DOHH2 (cell line): ENCODE measurements at regions not wholly inside any gene's neighbourhood (a gene's known extent, or its start where the extent isn't known, plus 50 kb on each side); places are given as distances from the start of the nearest gene placed in this dataset.

Source experiments
- H3F3A ChIP-seq: fragments of 200-600 bp; sonication (generic), shearing (Covaris generic); 2 replicates; pipeline ENCODE4 v1.6.0; 2016; ENCODE audit warnings: antibody characterized with exemption, mild to moderate bottlenecking; ENCODE audit not compliant: control insufficient read depth, insufficient read depth
- H3K27ac ChIP-seq: fragments of 200-600 bp; sonication (generic); 2 replicates; pipeline ENCODE4 v1.5.1; 2014; ENCODE audit warnings: low read depth, mild to moderate bottlenecking, low read length, moderate library complexity
- H3K27me3 ChIP-seq: fragments of 200-600 bp; sonication (generic); 2 replicates; pipeline ENCODE4 v1.6.1; 2014; ENCODE audit warnings: mild to moderate bottlenecking, low read length, mixed read lengths; ENCODE audit not compliant: control insufficient read depth
- H3K36me3 ChIP-seq: fragments of 200-600 bp; sonication (generic); 2 replicates; pipeline ENCODE4 v1.6.1; 2014; ENCODE audit warnings: mild to moderate bottlenecking, low read length, moderate library complexity, mixed read lengths; ENCODE audit not compliant: control insufficient read depth
- H3K4me1 ChIP-seq: fragments of 200-600 bp; sonication (generic); 2 replicates; pipeline ENCODE4 v1.6.1; 2014; ENCODE audit warnings: mild to moderate bottlenecking, low read length, mixed read lengths; ENCODE audit not compliant: control insufficient read depth
- H3K4me2 ChIP-seq: fragments of 200-600 bp; sonication (generic); 2 replicates; pipeline ENCODE4 v1.6.0; 2014; ENCODE audit warnings: mild to moderate bottlenecking, low read length, moderate library complexity
- H3K4me3 ChIP-seq: fragments of 200-600 bp; sonication (generic); 2 replicates; pipeline ENCODE4 v1.5.1; 2014; ENCODE audit warnings: mild to moderate bottlenecking, low read length, mixed read lengths
- H3K79me2 ChIP-seq: fragments of 200-600 bp; sonication (generic); 2 replicates; pipeline ENCODE4 v1.6.1; 2014; ENCODE audit warnings: mild to moderate bottlenecking, low read length, mixed read lengths; ENCODE audit not compliant: control insufficient read depth
- H3K9me2 ChIP-seq: fragments of 200-600 bp; sonication (generic); replicated peaks from 2 replicates; pipeline ENCODE4 v1.6.1; 2014; ENCODE audit warnings: mild to moderate bottlenecking, low read length, mixed read lengths; ENCODE audit not compliant: control insufficient read depth
- H3K9me3 ChIP-seq: fragments of 200-600 bp; sonication (generic); 2 replicates; pipeline ENCODE4 v1.6.1; 2014; ENCODE audit warnings: antibody characterized with exemption, low read length, mixed read lengths; ENCODE audit not compliant: control insufficient read depth, insufficient read depth
- H4K20me1 ChIP-seq: fragments of 200-600 bp; sonication (generic); 2 replicates; pipeline ENCODE4 v1.6.0; 2014; ENCODE audit warnings: low read depth, mild to moderate bottlenecking, antibody characterized with exemption, low read length, moderate library complexity; ENCODE audit not compliant: control insufficient read depth, insufficient read depth
- EZH2phosphoT487 ChIP-seq: fragments of 200-600 bp; sonication (generic); IDR thresholded peaks from 2 replicates; pipeline ENCODE4 v1.6.1; 2017; ENCODE audit warnings: borderline replicate concordance, mild to moderate bottlenecking, antibody characterized with exemption, low read length, moderate library complexity, mixed read lengths
- TF ChIP-seq, protein P1 (sequence below): fragments of 200-600 bp; sonication (generic); IDR thresholded peaks from one replicate; pipeline ENCODE4 v1.5.1; 2014; ENCODE audit warnings: antibody characterized with exemption, mild to moderate bottlenecking, low read depth, low read length; ENCODE audit not compliant: poor library complexity, severe bottlenecking

DNA sequence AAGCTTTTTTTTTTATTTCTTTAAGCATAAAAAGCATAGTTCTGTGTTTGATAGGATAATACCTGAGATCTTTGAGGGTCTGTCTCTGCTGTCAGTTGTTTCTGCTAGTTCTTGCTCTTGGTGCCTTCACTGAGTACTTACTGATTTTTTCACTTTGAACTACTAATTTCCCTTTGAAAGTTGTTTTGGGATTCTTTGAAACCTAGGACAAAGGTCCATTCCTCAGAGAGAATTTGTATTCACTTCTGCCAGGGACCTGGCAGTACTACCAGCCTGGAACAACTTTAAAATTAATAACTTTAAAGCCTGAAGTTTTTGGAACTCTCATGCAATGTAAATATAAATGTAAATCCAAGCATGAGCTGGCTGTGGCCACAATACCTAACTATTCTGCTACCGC is 190.1 kb downstream of the TM2D1 start:
- TF ChIP-seq, protein P1, sequence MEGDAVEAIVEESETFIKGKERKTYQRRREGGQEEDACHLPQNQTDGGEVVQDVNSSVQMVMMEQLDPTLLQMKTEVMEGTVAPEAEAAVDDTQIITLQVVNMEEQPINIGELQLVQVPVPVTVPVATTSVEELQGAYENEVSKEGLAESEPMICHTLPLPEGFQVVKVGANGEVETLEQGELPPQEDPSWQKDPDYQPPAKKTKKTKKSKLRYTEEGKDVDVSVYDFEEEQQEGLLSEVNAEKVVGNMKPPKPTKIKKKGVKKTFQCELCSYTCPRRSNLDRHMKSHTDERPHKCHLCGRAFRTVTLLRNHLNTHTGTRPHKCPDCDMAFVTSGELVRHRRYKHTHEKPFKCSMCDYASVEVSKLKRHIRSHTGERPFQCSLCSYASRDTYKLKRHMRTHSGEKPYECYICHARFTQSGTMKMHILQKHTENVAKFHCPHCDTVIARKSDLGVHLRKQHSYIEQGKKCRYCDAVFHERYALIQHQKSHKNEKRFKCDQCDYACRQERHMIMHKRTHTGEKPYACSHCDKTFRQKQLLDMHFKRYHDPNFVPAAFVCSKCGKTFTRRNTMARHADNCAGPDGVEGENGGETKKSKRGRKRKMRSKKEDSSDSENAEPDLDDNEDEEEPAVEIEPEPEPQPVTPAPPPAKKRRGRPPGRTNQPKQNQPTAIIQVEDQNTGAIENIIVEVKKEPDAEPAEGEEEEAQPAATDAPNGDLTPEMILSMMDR: no peak
- Histone ChIP-seq H3K27ac (no peak overlapping the region), H3K4me3 (no peak overlapping the region), H3K4me2 (no peak overlapping the region), H3K9me3 (no peaks in the 10 kb centered on the region), H4K20me1 (no peaks in the 10 kb centered on the region), H3K36me3 (no peaks in the 10 kb centered on the region), H3K27me3 (no peaks in the 10 kb centered on the region), H3K9me2 (no peaks in the 10 kb centered on the region), H3K4me1 (no peaks in the 10 kb centered on the region), H3F3A (no peaks in the 10 kb centered on the region), H3K79me2 (no peaks in the 10 kb centered on the region)

DNA sequence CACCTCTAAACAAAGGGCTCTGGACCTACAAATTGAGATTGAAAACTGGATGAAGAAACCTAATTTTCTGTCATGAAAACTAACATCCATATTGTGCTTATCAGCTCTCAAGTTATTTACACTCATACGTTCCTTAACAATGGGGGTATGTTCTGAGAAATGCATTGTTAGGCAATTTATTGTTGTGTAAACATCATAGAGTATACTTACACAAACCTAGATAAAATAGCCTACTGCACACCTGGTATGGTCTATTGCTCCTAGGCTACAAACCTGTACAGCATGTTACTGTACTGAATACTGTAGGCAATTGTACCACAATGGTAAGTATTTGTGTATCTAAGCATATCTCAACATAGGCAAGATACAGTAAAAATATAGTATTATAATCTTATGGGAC is 191.4 kb downstream of the TM2D1 start:
- H3K79me2 ChIP-seq: no peaks in the 10 kb centered on the region
- no peaks in the 10 kb centered on the region for H3K9me3 ChIP-seq
- TF ChIP-seq, protein P1: no peak
- TF ChIP-seq EZH2phosphoT487: no peak
- H3K36me3 ChIP-seq: no peaks in the 10 kb centered on the region
- H3K4me2 ChIP-seq: no peak overlapping the region
- H4K20me1 ChIP-seq: no peaks in the 10 kb centered on the region
- no peaks in the 10 kb centered on the region for H3K9me2 ChIP-seq
- H3K27ac ChIP-seq: no peak overlapping the region
- H3F3A ChIP-seq: no peaks in the 10 kb centered on the region
- no peaks in the 10 kb centered on the region for H3K4me1 ChIP-seq
- H3K4me3 ChIP-seq: no peak overlapping the region
- no peaks in the 10 kb centered on the region for H3K27me3 ChIP-seq

DNA sequence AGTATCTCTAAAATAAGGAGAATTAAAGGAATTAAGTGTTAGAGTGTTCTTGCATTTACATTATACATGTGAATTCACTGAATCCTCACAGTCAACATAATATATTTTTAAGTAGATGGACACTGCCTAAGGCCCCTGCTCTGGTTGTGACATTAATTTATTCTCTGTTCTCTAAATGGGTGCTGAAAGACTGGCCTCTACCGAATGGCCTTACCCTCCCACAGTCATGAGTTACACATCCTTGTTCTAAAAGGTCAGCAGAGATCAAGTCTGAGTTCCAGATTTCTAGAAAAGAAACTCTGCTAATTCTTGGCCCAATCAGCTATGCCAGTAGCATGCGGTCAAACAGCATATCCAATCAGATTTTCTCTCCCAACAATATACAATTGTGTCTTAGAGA is 193.2 kb downstream of the TM2D1 start:
- H3K9me2 ChIP-seq: no peaks in the 10 kb centered on the region
- no peaks in the 10 kb centered on the region for H4K20me1 ChIP-seq
- H3K9me3 ChIP-seq: no peaks in the 10 kb centered on the region
- H3K27ac ChIP-seq: no peak overlapping the region
- H3K27me3 ChIP-seq: no peaks in the 10 kb centered on the region
- H3F3A ChIP-seq: no peaks in the 10 kb centered on the region
- H3K79me2 ChIP-seq: no peaks in the 10 kb centered on the region
- H3K4me1 ChIP-seq: no peaks in the 10 kb centered on the region
- H3K4me3 ChIP-seq: no peak overlapping the region
- TF ChIP-seq EZH2phosphoT487: no peak
- TF ChIP-seq, protein P1: no peak
- H3K36me3 ChIP-seq: no peaks in the 10 kb centered on the region
- H3K4me2 ChIP-seq: no peak overlapping the region
